ENCODE measurements at regions not wholly inside any gene's neighbourhood (a gene's known extent, or its start where the extent isn't known, plus 50 kb on each side); places are given as distances from the start of the nearest gene placed in this dataset.
"Not testable (repeated sequence)": the region's sequence is repeated elsewhere in the genome, so short reads cannot be mapped to it uniquely, and the experiment has no call there.

GRCh38 chr10:120105001-120105400, 212.5 kb downstream of the SEC23IP start:
- no peaks in the 10 kb centered on the region for H3K36me3 Mint-ChIP-seq (ENCODE audit: low read depth)
- no peak for ATAC-seq
- H3K4me1 Mint-ChIP-seq (ENCODE audit: low read depth): no peaks in the 10 kb centered on the region
- no peak overlapping the region for H3K27ac Mint-ChIP-seq
- intact Hi-C loops (cut with micrococcal nuclease): no loop called here
- CTCF ChIA-PET: no interaction called here
- DNase-seq: no peak
- no peaks in the 10 kb centered on the region for H3K9me3 Mint-ChIP-seq
- no peak overlapping the region for H3K4me3 Mint-ChIP-seq
- H3K27me3 Mint-ChIP-seq: peaks cover 7% of the 10 kb centered on the region
- TF ChIP-seq CTCF (IDR thresholded peaks at IDR 0.05): no peak
- POLR2A ChIA-PET: no interaction called here

GRCh38 chr10:120105492-120105891, 213.0 kb downstream of the SEC23IP start:
- ChIA-PET CTCF (no interaction called here), POLR2A (no interaction called here)
- intact Hi-C loops (cut with micrococcal nuclease): no loop called here
- H3K27me3 Mint-ChIP-seq: peaks cover 9% of the 10 kb centered on the region
- ATAC-seq: no peak
- no peaks in the 10 kb centered on the region for H3K9me3 Mint-ChIP-seq
- DNase-seq: no peak
- H3K27ac Mint-ChIP-seq: no peak overlapping the region
- TF ChIP-seq CTCF (IDR thresholded peaks at IDR 0.05): no peak
- no peak overlapping the region for H3K4me3 Mint-ChIP-seq
- no peaks in the 10 kb centered on the region for H3K36me3 Mint-ChIP-seq (ENCODE audit: low read depth)
- H3K4me1 Mint-ChIP-seq (ENCODE audit: low read depth): no peaks in the 10 kb centered on the region

GRCh38 chr10:120108916-120109315, 216.4 kb downstream of the SEC23IP start:
- intact Hi-C loops (cut with micrococcal nuclease): no loop called here
- Mint-ChIP-seq H3K27ac (no peak overlapping the region), H3K4me3 (no peak overlapping the region), H3K27me3 (peaks cover 10% of the 10 kb centered on the region), H3K4me1 (ENCODE audit: low read depth) (no peaks in the 10 kb centered on the region), H3K9me3 (no peaks in the 10 kb centered on the region), H3K36me3 (ENCODE audit: low read depth) (no peaks in the 10 kb centered on the region)
- TF ChIP-seq CTCF (IDR thresholded peaks at IDR 0.05): no peak
- POLR2A ChIA-PET: no interaction called here
- DNase-seq (no peak), ATAC-seq (no peak)
- CTCF ChIA-PET: interaction anchor here (1.3 kb wide), 1 partner anchor 9 kb away, joined by 3 read pairs; no protein-coding TSS in a partner anchor

- ATAC-seq; H3K27me3 Mint-ChIP-seq; H3K36me3 Mint-ChIP-seq (ENCODE audit: low read depth); H3K27ac Mint-ChIP-seq; H3K9me3 Mint-ChIP-seq; H3K4me3 Mint-ChIP-seq; POLR2A ChIA-PET; H3K4me1 Mint-ChIP-seq (ENCODE audit: low read depth); DNase-seq; intact Hi-C loops (cut with micrococcal nuclease): not testable (repeated sequence)
- CTCF ChIA-PET: interaction anchor here (1.3 kb wide), 1 partner anchor 8 kb away, joined by 3 read pairs; no protein-coding TSS in a partner anchor
These were observed 217.2 kb downstream of the SEC23IP start for GRCh38 chr10:120109725-120110124.

GRCh38 chr10:120110196-120110595, 217.7 kb downstream of the SEC23IP start:
- ATAC-seq: no peak
- no peaks in the 10 kb centered on the region for H3K36me3 Mint-ChIP-seq (ENCODE audit: low read depth)
- ChIA-PET CTCF (no interaction called here), POLR2A (no interaction called here)
- H3K4me1 Mint-ChIP-seq (ENCODE audit: low read depth): no peaks in the 10 kb centered on the region
- intact Hi-C loops (cut with micrococcal nuclease): no loop called here
- no peak overlapping the region for H3K27ac Mint-ChIP-seq
- H3K27me3 Mint-ChIP-seq: peaks cover 13% of the 10 kb centered on the region
- no peak overlapping the region for H3K4me3 Mint-ChIP-seq
- DNase-seq: no peak
- no peaks in the 10 kb centered on the region for H3K9me3 Mint-ChIP-seq
- no peak for TF ChIP-seq CTCF (IDR thresholded peaks at IDR 0.05)

- Mint-ChIP-seq H3K36me3 (ENCODE audit: low read depth) (no peaks in the 10 kb centered on the region), H3K4me3 (no peak overlapping the region), H3K27me3 (peaks cover 13% of the 10 kb centered on the region), H3K27ac (no peak overlapping the region), H3K9me3 (no peaks in the 10 kb centered on the region), H3K4me1 (ENCODE audit: low read depth) (no peaks in the 10 kb centered on the region)
- ChIA-PET CTCF (no interaction called here), POLR2A (no interaction called here)
- no peak for ATAC-seq
- no peak for DNase-seq
- TF ChIP-seq CTCF (IDR thresholded peaks at IDR 0.05): no peak
- intact Hi-C loops (cut with micrococcal nuclease): no loop called here
These were observed 219.1 kb downstream of the SEC23IP start for GRCh38 chr10:120111628-120112027.

All from activated CD8-positive, alpha-beta T cell treated with anti-CD3 and anti-CD28 coated beads for 36 hours (primary cell).